GM19240 (cell line): ENCODE measurements at regions not wholly inside any gene's neighbourhood (a gene's known extent, or its start where the extent isn't known, plus 50 kb on each side); places are given as distances from the start of the nearest gene placed in this dataset.

Experiments
- DNase-seq: peaks from one replicate; pipeline ENCODE4 v3.0.0; 2011; ENCODE audit warnings: low spot score; ENCODE audit not compliant: insufficient read length

GRCh38 chr13:105806628-105806920 is 728.9 kb downstream of the EFNB2 start:
- DNase-seq: no peak

GRCh38 chr13:105805892-105806627 is 729.4 kb downstream of the EFNB2 start:
- no peak for DNase-seq

DNA sequence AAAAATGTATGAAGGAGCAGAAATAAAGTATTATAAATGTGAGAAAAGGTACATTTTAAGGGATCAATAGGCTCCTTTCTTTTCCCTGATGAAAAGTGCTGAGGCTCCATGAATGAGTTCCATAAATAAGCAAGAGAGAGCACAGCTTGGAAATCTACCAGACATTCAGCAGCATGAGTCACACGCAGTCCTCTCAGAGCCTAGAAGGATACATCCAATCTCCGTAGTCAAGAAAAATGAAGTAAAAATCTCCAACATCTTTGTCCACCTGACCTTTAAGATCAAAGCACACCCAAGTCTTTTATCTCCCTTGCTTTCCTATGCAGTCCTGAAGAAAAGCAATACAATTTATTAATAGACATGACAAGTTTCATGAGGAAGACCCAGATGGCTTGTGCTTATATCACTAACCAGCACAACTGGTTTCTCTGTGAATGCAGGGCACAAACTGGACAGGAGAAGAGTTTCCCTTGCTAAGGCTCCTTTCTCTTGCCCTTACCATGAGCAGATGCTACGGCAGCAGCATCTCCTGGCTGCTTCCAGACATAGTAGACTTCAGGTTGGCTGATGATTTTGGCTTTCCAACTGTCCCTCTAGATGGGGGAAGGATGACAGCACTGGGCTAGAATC is 730.8 kb downstream of the EFNB2 start:
- DNase-seq: no peak

- DNase-seq: no peak
Measured at GRCh38 chr13:105799155-105799554, 736.3 kb downstream of the EFNB2 start.

DNA sequence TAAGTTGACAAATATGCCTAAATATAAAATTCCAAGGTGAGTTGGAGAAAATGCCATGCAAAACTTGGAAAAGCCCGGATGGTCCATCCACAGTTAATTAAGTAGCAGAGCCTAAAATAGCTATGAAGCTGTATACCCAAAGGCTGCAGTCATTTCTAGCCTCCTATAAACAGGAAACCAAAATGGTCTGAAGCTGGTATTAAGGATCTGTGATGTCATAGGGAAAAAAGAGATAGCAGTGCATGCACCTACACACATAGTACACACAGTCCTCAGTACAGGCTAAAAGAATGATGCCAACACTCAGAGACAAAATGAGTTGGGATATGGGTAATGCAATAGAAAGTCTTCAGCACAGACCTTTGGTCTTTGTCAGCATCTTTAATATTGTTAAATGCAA is 736.9 kb downstream of the EFNB2 start:
- no peak for DNase-seq

DNA sequence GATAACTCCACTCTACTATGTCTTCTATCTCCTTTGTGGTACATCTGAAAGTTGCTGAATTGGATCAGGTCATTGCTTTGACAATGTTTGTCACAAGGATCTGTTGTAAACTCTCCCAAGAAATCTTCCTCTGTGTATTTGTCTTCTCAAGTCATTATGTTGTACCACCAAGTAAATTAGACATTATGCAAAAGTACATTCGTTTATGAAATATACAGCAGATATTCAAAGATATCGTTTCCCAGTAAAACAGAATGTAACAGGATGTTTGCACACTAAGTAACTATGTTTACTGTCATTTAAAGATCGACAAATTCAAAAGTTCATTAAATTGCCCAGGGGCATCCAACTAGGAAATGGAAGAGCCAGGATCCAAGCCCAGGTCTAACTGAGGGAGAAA is 739.4 kb downstream of the EFNB2 start:
- no peak for DNase-seq

GRCh38 chr13:105790923-105791322 is 744.5 kb downstream of the EFNB2 start:
- DNase-seq: no peak

DNA sequence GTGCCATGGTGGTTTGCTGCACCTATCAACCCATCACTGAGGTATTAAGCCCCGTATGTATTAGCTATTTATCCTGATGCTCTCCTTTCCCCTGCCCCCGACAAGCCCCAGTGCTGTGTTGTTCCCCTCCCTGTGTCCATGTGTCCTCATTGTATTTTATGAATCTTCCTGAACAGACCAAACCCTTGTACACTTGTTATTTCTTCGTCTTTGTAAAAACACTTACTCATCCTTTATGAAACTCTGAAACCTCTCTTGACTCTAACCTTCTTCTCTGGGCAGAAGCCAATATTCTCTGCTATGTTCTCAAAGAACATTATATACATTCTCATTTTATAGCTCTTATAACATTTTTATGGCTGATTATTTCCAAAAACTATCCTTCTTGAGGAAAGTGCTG is 746.9 kb downstream of the EFNB2 start:
- no peak for DNase-seq

DNA sequence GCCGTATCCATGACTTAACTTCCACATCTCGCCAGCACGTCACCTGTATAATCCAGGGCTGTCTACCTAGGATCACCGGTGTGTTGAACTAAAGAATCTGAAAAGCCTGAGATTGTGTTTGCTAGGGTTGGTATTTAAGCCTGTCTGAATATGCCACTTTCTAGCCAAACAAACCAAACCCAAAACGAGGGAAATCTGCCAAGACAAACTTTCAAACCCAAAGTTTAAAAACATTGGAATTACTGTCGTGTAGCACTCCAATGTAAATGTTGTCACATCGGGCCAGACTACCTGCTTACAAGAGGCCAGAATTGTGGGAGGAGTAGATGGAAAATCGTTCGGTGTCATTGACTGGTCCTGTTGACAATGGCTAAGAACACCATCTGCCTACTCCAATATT is 747.8 kb downstream of the EFNB2 start:
- DNase-seq: no peak

- no peak for DNase-seq
Measured at GRCh38 chr13:105785436-105785835, 750.0 kb downstream of the EFNB2 start.

- DNase-seq: no peak
Measured at GRCh38 chr13:105783261-105783660, 752.2 kb downstream of the EFNB2 start.

GRCh38 chr13:105778196-105778595 is 757.3 kb downstream of the EFNB2 start:
- DNase-seq: no peak

DNA sequence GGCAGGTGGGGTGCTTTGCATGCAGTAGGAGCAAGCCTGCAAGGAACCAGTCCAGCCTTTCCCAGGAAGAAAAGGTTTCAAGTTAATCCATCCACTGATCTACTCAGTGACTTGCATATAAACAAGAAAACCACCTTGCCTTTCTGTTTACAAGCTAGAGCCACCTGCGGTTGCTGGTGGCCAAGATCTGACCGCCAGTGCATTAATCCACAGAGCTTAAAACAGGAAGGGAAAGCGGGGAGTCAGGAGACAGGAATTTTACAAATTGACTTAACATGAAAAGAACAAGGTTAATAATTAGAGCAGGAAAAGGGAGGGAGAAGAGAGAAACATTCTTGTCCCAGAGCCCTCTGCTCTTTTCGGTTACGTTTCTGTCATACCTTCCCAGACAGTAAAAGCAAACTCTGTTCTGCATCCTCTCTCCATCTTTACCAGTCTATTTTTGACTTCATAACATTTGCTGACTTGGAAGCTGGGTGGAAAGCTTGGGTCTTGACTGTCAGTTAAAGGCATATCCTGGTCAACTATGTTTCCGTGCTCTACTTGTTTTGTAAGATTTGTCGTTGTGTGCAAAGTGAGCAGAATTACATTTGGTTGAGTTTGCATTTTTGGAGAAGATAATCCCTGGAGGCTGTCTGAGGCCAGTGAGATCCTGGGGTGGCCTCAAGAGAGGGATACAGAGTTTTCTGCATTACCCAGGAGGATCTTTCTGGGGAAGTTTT is 760.6 kb downstream of the EFNB2 start:
- DNase-seq: no peak

DNA sequence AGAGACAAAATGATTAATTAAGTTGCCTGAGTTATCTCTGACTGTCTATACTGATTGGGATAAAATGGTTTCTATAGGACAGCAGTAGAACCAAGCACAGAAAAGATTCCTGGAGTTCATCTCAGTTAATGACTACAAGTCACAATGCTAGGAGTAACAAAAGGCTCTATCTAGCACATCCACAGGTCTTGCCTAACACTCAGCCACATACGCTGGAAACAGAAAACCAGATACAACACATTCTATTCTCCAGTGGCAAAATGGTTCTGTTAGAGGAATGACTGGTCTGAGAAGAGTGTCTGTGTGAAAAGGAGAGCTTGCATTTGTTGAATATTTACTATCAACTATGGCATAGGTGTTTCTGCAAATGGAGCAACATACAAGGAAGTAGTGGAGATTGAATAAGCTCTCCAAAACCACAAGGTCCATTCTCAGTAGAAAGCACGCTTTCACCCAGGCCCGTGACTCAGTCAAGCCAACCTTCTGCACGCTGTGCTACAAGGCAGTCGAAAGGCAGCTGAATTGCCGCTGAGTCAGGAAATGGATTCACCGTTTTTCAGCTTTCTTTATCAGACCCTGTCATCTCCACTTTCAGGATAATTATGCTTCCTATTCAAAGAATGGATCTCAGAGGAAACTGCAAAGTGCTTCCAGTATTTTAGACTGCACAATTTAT is 761.5 kb downstream of the EFNB2 start:
- DNase-seq: no peak

GRCh38 chr13:105773241-105773640 is 762.2 kb downstream of the EFNB2 start:
- no peak for DNase-seq

DNA sequence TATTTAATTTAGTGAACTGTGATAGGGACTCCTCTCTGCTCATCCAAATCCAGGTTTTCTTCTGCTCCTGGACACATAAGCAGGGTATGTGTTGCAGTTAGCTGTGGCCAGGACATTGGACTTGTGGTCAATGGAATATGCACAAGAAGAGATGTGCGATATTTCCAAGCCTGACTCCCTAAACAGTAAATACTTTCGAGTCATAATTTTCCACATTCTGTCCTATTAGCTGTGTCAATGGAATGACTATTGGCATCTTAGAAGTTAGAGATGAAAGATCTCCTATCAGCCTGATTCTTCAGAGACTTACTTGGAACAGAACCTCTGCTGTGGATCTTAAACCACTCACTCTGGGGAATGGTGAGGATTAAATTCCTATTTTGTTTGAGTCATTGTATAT is 771.0 kb downstream of the EFNB2 start:
- DNase-seq: no peak

DNA sequence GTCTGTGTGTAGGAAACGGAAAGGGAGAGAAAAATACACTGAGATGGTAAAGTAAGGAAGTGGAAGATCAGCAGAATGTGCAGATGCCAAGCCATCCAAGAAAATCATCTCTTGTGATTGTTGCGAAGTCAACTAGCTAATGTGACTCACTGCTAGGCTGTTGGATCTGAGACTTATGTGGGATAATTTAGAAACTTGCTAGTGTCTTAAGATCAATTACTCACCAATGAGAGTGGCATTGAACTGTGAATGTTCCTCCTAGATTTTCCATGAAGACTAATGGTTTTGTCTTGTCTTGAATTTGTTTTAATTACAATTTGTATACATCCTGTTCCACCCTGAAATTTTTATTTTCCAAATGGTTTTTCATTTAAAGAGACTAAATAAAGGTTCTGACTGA is 771.6 kb downstream of the EFNB2 start:
- no peak for DNase-seq

GRCh38 chr13:105762096-105762495 is 773.4 kb downstream of the EFNB2 start:
- DNase-seq: no peak

DNA sequence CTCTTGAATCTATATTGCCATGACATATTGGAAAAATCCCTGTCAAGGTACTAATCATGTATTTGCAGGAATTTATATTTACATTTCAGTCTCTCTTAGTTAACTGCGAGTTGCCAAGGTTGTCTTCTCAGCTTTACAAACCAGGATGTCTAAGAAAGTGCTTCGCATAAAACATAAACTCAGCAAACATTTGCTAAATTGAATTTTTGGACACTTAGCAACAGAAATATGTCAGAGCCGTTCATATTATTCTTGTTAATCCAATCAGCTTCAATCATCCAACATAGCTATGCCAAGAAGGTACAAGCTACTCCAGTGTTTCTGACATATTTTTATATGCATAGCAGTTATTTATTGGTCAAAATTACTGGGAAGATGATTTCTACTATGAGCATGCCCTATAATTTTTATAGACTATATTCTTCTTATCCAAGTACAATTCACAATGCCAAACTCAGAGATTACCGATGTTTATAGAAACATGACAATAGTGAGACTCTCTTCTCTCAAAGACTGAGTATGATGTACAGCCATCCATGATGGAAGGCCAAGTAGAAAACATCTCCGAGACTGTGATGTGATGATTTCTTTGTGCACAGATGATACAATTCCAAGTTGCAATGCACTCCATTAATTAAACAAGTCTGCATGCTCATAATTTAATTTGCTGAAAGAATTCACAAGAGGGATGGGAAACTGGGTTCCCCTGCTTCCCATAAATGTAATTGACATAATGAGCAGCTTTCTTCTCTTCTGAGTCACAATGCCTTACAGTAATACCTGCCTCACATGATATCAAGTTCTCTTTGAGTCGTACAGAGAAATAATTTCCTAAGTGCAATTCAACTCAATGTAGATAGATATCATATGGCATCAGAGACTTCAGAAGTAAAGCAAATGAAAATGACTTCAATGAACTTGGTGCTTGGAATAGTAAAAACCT is 776.3 kb downstream of the EFNB2 start:
- no peak for DNase-seq

GRCh38 chr13:105740739-105741138 is 794.7 kb downstream of the EFNB2 start:
- no peak for DNase-seq

DNA sequence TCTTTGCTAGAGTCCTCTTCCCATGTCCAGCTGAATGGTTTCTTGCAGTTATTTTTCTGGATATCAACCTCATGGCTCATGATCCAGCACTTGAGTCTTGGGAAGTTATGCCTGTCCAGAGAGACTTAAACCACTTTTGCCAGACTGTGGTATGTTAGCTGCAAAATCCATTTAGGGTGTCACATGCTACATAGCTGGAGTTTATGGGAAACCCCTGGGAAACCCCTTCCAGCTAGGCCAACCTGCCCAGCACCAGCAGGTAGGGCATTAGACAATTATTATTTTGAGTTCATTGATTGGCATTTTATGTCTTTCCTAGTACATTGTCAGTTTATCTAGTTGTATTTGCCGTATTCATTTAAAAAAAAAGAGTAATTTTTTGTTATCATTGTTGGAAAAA is 797.8 kb downstream of the EFNB2 start:
- DNase-seq: no peak
